Endothelial cell (in vitro differentiated cells): ENCODE measurements at regions not wholly inside any gene's neighbourhood (a gene's known extent, or its start where the extent isn't known, plus 50 kb on each side); places are given as distances from the start of the nearest gene placed in this dataset.

Experiments
- DNase-seq: peaks from one replicate; pipeline ENCODE4 v3.0.0; 2021; ENCODE audit warnings: low spot score
- H3K27ac Mint-ChIP-seq: one replicate; pipeline ENCODE4 v1.8.0; 2021; ENCODE audit warnings: mixed read lengths, inconsistent platforms; ENCODE audit not compliant: unreplicated experiment
- H3K27me3 Mint-ChIP-seq: one replicate; pipeline ENCODE4 v1.8.0; 2021; ENCODE audit warnings: mild to moderate bottlenecking, moderate library complexity, mixed read lengths, inconsistent platforms; ENCODE audit not compliant: unreplicated experiment
- H3K36me3 Mint-ChIP-seq: one replicate; pipeline ENCODE4 v1.8.0; 2021; ENCODE audit warnings: mild to moderate bottlenecking, low read depth, mixed read lengths, inconsistent platforms; ENCODE audit not compliant: unreplicated experiment
- H3K4me1 Mint-ChIP-seq: one replicate; pipeline ENCODE4 v1.8.0; 2021; ENCODE audit warnings: mild to moderate bottlenecking, mixed read lengths, inconsistent platforms; ENCODE audit not compliant: unreplicated experiment
- H3K4me3 Mint-ChIP-seq: one replicate; pipeline ENCODE4 v1.8.0; 2021; ENCODE audit warnings: mild to moderate bottlenecking, mixed read lengths, inconsistent platforms; ENCODE audit not compliant: unreplicated experiment
- H3K9me3 Mint-ChIP-seq: one replicate; pipeline ENCODE4 v1.8.0; 2021; ENCODE audit warnings: mixed read lengths, inconsistent platforms; ENCODE audit not compliant: unreplicated experiment
- CTCF ChIP-seq: fragments of 200-600 bp; sonication (generic); IDR thresholded peaks from one replicate; pipeline ENCODE4 v1.5.0; 2021; ENCODE audit warnings: antibody characterized with exemption; ENCODE audit not compliant: unreplicated experiment

DNA sequence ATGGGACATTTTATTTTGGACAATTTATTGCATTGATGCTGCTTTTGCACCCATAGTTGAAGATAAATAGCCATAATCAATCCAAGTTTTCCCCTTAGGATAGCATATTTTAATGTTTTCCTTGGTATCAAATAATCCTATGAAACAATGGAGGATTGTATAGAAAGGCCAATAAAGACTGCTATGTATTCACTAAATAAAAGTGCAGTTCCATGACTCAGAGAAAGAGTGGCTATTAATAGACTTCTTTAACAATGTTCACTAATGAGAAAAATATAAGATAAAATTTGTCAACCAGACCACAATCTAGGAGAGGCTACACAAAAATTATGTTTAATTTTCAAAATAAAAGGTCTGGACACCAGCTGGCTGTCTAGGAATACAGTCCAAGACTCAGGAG lies 560.9 kb upstream of the AGTR1 start:
- H3K27me3 Mint-ChIP-seq = no peaks in the 10 kb centered on the region
- H3K4me1 Mint-ChIP-seq = no peaks in the 10 kb centered on the region
- H3K36me3 Mint-ChIP-seq = no peaks in the 10 kb centered on the region
- no peak for TF ChIP-seq CTCF
- H3K4me3 Mint-ChIP-seq = no peak overlapping the region
- DNase-seq = no peak
- no peak overlapping the region for H3K27ac Mint-ChIP-seq
- H3K9me3 Mint-ChIP-seq = no peaks in the 10 kb centered on the region

DNA sequence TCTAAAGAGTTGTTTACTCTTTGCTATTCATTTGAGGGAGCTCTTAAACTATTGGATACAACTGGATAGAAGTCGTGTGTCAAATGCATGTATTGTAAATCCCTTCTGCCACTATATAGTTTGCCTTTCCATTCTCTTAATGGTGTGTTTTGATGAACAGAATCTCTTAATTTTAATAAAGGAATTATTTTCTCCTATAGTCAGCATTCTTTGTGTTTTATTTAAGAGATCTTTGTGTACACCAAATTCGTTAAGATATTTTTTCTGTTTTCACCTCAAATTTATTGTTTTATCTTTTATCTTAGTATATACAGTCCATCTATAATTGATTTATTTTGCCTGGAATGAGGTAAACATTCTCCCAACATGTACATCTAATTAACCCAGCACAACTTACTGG lies 551.5 kb upstream of the AGTR1 start:
- Mint-ChIP-seq H3K9me3 (no peaks in the 10 kb centered on the region), H3K4me1 (no peaks in the 10 kb centered on the region), H3K36me3 (no peaks in the 10 kb centered on the region), H3K4me3 (no peak overlapping the region), H3K27me3 (peaks cover 2% of the 10 kb centered on the region), H3K27ac (no peak overlapping the region)
- TF ChIP-seq CTCF = no peak
- DNase-seq = no peak

DNA sequence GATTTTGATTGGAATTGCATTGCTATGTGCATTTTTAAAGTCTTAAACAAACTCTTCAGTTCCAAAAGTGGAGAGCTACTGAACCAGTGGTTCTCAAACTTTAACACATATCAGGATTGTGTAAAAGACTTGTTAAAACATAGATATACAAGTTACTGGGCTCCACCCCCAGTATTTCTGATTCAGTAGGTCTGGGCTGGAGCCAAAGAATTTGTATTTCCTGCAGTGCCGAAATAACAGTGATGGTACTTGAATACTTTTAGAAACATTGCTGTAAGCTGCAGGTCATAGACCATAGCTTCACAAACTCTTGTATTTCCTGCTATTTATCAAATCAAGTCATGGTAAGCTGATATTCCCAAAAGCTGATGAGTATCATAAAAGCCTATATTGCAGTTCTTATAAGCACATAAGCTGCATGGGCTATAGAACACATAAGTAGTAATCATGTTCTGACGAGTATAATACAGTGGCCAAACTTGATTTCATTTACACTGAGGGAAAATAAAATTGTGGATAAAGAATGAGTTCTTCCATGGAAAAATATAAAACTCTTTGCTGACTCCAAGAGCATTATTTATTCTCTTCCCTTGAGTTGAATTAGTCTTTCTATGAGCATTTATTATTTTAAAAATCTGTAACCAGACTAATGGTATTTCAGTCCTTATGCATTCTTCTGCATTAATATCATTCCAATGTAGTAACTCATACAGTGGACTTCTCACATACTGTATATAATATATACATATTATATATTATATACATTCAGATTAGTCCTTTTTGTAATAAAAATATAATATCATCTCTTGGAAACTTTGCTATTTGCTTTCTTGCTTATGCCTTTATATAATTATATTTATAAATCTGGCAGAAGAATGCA lies 550.5 kb upstream of the AGTR1 start:
- H3K27ac Mint-ChIP-seq = no peak overlapping the region
- H3K9me3 Mint-ChIP-seq = no peaks in the 10 kb centered on the region
- no peak for TF ChIP-seq CTCF
- no peaks in the 10 kb centered on the region for H3K4me1 Mint-ChIP-seq
- no peaks in the 10 kb centered on the region for H3K36me3 Mint-ChIP-seq
- DNase-seq = no peak
- peaks cover 2% of the 10 kb centered on the region for H3K27me3 Mint-ChIP-seq
- H3K4me3 Mint-ChIP-seq = no peak overlapping the region

DNA sequence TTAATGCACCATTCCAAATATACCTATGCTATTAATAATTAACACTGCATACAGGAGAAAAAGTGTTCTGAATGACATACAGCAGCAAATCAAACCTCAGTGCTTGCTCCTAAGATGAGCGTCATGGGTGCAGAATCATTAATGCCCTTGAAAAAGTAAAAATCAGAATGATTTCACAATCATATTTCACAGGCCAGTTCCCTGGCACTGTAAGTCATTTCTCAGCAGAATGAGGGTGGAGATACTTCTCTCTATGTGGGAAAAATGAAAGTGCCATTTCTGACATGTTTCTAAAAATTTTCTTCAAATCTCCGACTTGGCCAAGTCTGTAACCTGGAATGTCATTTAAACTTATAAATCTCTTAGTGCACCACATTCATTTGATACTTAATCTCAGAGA lies 549.8 kb upstream of the AGTR1 start:
- peaks cover 3% of the 10 kb centered on the region for H3K36me3 Mint-ChIP-seq
- no peaks in the 10 kb centered on the region for H3K4me1 Mint-ChIP-seq
- H3K27ac Mint-ChIP-seq = no peak overlapping the region
- DNase-seq = no peak
- no peak for TF ChIP-seq CTCF
- peaks cover 2% of the 10 kb centered on the region for H3K27me3 Mint-ChIP-seq
- no peaks in the 10 kb centered on the region for H3K9me3 Mint-ChIP-seq
- no peak overlapping the region for H3K4me3 Mint-ChIP-seq

DNA sequence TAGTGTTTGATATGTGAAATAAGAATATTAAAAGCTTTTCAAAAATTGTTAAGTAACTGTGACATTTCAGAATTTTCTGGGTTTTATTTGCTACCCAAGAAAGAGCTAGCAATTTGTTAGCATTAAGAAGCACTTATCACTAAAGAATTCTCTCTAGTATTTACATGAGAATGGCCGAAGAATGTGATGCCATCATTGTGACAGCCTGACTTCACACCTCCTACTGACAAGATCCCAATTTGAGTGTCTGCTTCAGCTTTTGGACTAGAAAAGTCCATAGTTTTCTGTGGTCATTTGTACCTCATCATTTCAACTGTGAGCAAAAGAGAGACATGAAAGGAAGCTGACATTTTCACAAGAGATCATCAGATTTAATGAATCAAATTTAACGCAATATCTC lies 548.1 kb upstream of the AGTR1 start:
- TF ChIP-seq CTCF = no peak
- H3K36me3 Mint-ChIP-seq = peaks cover 5% of the 10 kb centered on the region
- H3K4me3 Mint-ChIP-seq = no peak overlapping the region
- DNase-seq = no peak
- peaks cover 2% of the 10 kb centered on the region for H3K27me3 Mint-ChIP-seq
- H3K4me1 Mint-ChIP-seq = no peaks in the 10 kb centered on the region
- no peaks in the 10 kb centered on the region for H3K9me3 Mint-ChIP-seq
- H3K27ac Mint-ChIP-seq = no peak overlapping the region
